Retinal pigment epithelial cell (primary cell): ENCODE measurements at regions not wholly inside any gene's neighbourhood (a gene's known extent, or its start where the extent isn't known, plus 50 kb on each side); places are given as distances from the start of the nearest gene placed in this dataset.

ENCODE experiments used
- DNase-seq: peaks from one replicate; pipeline ENCODE4 v3.0.0-alpha.2; 2010; ENCODE audit warnings: low read depth
- H3K4me3 ChIP-seq: 2 replicates; pipeline ENCODE4 v1.5.1; 2011; ENCODE audit warnings: mild to moderate bottlenecking, low read length, control low read depth, moderate library complexity
- CTCF ChIP-seq: conservative IDR thresholded peaks from 2 replicates; pipeline ENCODE4 v1.5.1; 2011; ENCODE audit warnings: low read depth, low read length, control low read depth, inconsistent platforms

GRCh38 chr2:235132651-235133050 is 180.8 kb downstream of the SH3BP4 start:
- no peak overlapping the region for H3K4me3 ChIP-seq
- TF ChIP-seq CTCF: no peak
- DNase-seq: no peak

- TF ChIP-seq CTCF: no peak
- no peak for DNase-seq
Measured at GRCh38 chr2:235133837-235134236, 182.0 kb downstream of the SH3BP4 start.

GRCh38 chr2:235134420-235134819 is 182.6 kb downstream of the SH3BP4 start:
- DNase-seq: no peak
- TF ChIP-seq CTCF: no peak
- H3K4me3 ChIP-seq: no peak overlapping the region

More at GRCh38 chr2:235133837-235134236, 182.0 kb downstream of the SH3BP4 start:
- no peak overlapping the region for H3K4me3 ChIP-seq

GRCh38 chr2:235135195-235135965 is 183.6 kb downstream of the SH3BP4 start:
- TF ChIP-seq CTCF: no peak

GRCh38 chr2:235135990-235136561 is 184.3 kb downstream of the SH3BP4 start:
- H3K4me3 ChIP-seq: no peak overlapping the region
- TF ChIP-seq CTCF: peak; percentile 79
- DNase-seq: peak; percentile 41

More at GRCh38 chr2:235135195-235135965, 183.6 kb downstream of the SH3BP4 start:
- no peak for DNase-seq
- H3K4me3 ChIP-seq: no peak overlapping the region

- no peak for DNase-seq
- no peak for TF ChIP-seq CTCF
- H3K4me3 ChIP-seq: no peak overlapping the region
Measured at GRCh38 chr2:235138339-235138738, 186.5 kb downstream of the SH3BP4 start.
